H1 (cell line): ENCODE measurements at regions not wholly inside any gene's neighbourhood (a gene's known extent, or its start where the extent isn't known, plus 50 kb on each side); places are given as distances from the start of the nearest gene placed in this dataset.
A peak's percentile ranks its signal among the peaks of the same experiment; 100 is the strongest.

ENCODE experiments used
- CTCF ChIA-PET: fragments of 300-600 bp; sonication (Branson Sonifier 250); formaldehyde crosslinking; loops from one replicate; lab custom pipeline; 2021; ENCODE audit not compliant: partially characterized antibody; lab: Charles Lee
- POLR2A ChIA-PET: fragments of 300-600 bp; sonication (Branson Sonifier 250); formaldehyde crosslinking; loops from one replicate; lab custom pipeline; 2021; ENCODE audit warnings: inconsistent platforms; ENCODE audit not compliant: partially characterized antibody; lab: Charles Lee
- DNase-seq, 2 experiments: peaks; one replicate each; pipeline versions ENCODE4 v3.0.0 to v3.0.0-alpha.2; 2010 to 2022; ENCODE audit warnings: low spot score in 2 of 2, low read depth in 1 of 2, mixed read lengths in 1 of 2
- FAIRE-seq: peaks from 2 replicates; lab custom pipeline; 2011; peaks lifted over from hg19 to GRCh38; lab: Jason Lieb, UNC
- H2AFZ ChIP-seq: 2 replicates; pipeline ENCODE4 v1.8.1; 2012; ENCODE audit warnings: low read length, inconsistent platforms
- H2AK5ac ChIP-seq: 2 replicates; pipeline ENCODE4 v1.6.1; 2013; ENCODE audit warnings: low read depth, low read length
- H2BK120ac ChIP-seq: replicated peaks from 2 replicates; pipeline ENCODE3; 2013; ENCODE audit warnings: low read depth, low read length, inconsistent platforms
- H2BK12ac ChIP-seq: 2 replicates; pipeline ENCODE4 v1.6.1; 2013; ENCODE audit warnings: low read depth, low read length
- H2BK15ac ChIP-seq: 2 replicates; pipeline ENCODE4 v1.6.1; 2013; ENCODE audit warnings: low read length
- H2BK20ac ChIP-seq: 2 replicates; pipeline ENCODE4 v1.6.1; 2013; ENCODE audit warnings: low read length
- H2BK5ac ChIP-seq: 2 replicates; pipeline ENCODE4 v1.6.1; 2013; ENCODE audit warnings: low read depth, low read length
- H3K14ac ChIP-seq: 2 replicates; pipeline ENCODE4 v1.6.1; 2013; ENCODE audit warnings: inconsistent platforms; ENCODE audit not compliant: insufficient read length
- H3K18ac ChIP-seq: 2 replicates; pipeline ENCODE4 v1.6.1; 2013; ENCODE audit warnings: low read length; ENCODE audit errors: extremely low read depth
- H3K23ac ChIP-seq: 2 replicates; pipeline ENCODE4 v1.6.1; 2013; ENCODE audit warnings: inconsistent platforms; ENCODE audit not compliant: insufficient read length
- H3K23me2 ChIP-seq: 2 replicates; pipeline ENCODE4 v1.6.1; 2013; ENCODE audit warnings: low read depth, low read length
- H3K27ac ChIP-seq: 2 replicates; pipeline ENCODE4 v1.6.1; 2011; ENCODE audit warnings: low read depth, low read length, inconsistent platforms
- H3K27me3 ChIP-seq, 4 experiments: replicated peaks in 1 of 4; 1 replicate in 1 of 4; 2 replicates in 3 of 4; pipeline versions ENCODE4 v1.6.1 to v1.8.1; 2011 to 2013; ENCODE audit warnings: low read length in 3 of 4, mild to moderate bottlenecking in 3 of 4, inconsistent platforms in 2 of 4, mixed read lengths in 2 of 4, moderate library complexity in 1 of 4; ENCODE audit not compliant: control insufficient read depth in 3 of 4, insufficient read depth in 3 of 4; ENCODE audit errors: extremely low read depth in 1 of 4
- H3K36me3 ChIP-seq, 4 experiments: 2 replicates each; pipeline versions ENCODE4 v1.6.1 to v1.8.1; 2011 to 2013; ENCODE audit warnings: mild to moderate bottlenecking in 4 of 4, low read length in 3 of 4, moderate library complexity in 2 of 4, control low read depth in 1 of 4, inconsistent platforms in 1 of 4; ENCODE audit not compliant: insufficient read depth in 4 of 4, control insufficient read depth in 2 of 4
- H3K4ac ChIP-seq: replicated peaks from 2 replicates; pipeline ENCODE3; 2013; ENCODE audit warnings: low read length, low read depth, mixed read lengths, inconsistent platforms; ENCODE audit not compliant: insufficient read length
- H3K4me1 ChIP-seq, 4 experiments: replicated peaks in 1 of 4; 1 replicate in 1 of 4; 2 replicates in 3 of 4; pipeline versions ENCODE4 v1.6.1 to v1.8.1; 2011 to 2013; ENCODE audit warnings: low read length in 3 of 4, inconsistent platforms in 2 of 4, mixed read lengths in 1 of 4; ENCODE audit not compliant: insufficient read depth in 4 of 4, control insufficient read depth in 3 of 4
- H3K4me2 ChIP-seq, 2 experiments: 2 replicates each; pipeline versions ENCODE4 v1.6.1 to v1.8.1; 2011 to 2013; ENCODE audit warnings: low read depth in 2 of 2, low read length in 2 of 2, control low read depth in 1 of 2, inconsistent platforms in 1 of 2, mild to moderate bottlenecking in 1 of 2; ENCODE audit not compliant: insufficient read depth in 1 of 2
- H3K4me3 ChIP-seq, 4 experiments: fragments of 200-600, 300-600 bp in 1 of 4; sonication (generic), shearing (Covaris generic), sonication (Bioruptor Twin) in 1 of 4; 2 replicates each; pipeline versions ENCODE4 v1.5.1 to v1.8.1; 2011 to 2016; ENCODE audit warnings: low read length in 4 of 4, low read depth in 3 of 4, control low read depth in 2 of 4, inconsistent platforms in 2 of 4, mild to moderate bottlenecking in 2 of 4, mixed read lengths in 1 of 4, moderate library complexity in 1 of 4; ENCODE audit not compliant: insufficient read depth in 2 of 4; ENCODE audit errors: extremely low read depth in 1 of 4
- H3K56ac ChIP-seq: replicated peaks from 2 replicates; pipeline ENCODE3; 2013; ENCODE audit warnings: low read depth, mild to moderate bottlenecking, mixed read lengths, low read length, inconsistent platforms; ENCODE audit not compliant: insufficient read length
- H3K79me1 ChIP-seq: 2 replicates; pipeline ENCODE4 v1.6.1; 2013; ENCODE audit warnings: low read depth, low read length, control low read depth
- H3K79me2 ChIP-seq, 2 experiments: 2 replicates each; pipeline versions ENCODE4 v1.6.1 to v1.8.1; 2012 to 2013; ENCODE audit warnings: low read length in 2 of 2, mild to moderate bottlenecking in 2 of 2, inconsistent platforms in 1 of 2; ENCODE audit not compliant: insufficient read depth in 2 of 2, control insufficient read depth in 1 of 2
- H3K9ac ChIP-seq, 4 experiments: replicated peaks in 1 of 4; 1 replicate in 1 of 4; 2 replicates in 3 of 4; pipeline versions ENCODE4 v1.6.1 to v1.8.1; 2011 to 2013; ENCODE audit warnings: low read depth in 3 of 4, low read length in 3 of 4, control low read depth in 2 of 4, mild to moderate bottlenecking in 2 of 4, moderate library complexity in 2 of 4, inconsistent platforms in 1 of 4; ENCODE audit errors: extremely low read depth in 1 of 4
- H3K9me3 ChIP-seq, 2 experiments: 2 replicates each; pipeline versions ENCODE4 v1.6.1 to v1.8.1; 2012 to 2013; ENCODE audit warnings: mild to moderate bottlenecking in 2 of 2, moderate library complexity in 2 of 2, control low read depth in 1 of 2, inconsistent platforms in 1 of 2, low read depth in 1 of 2, low read length in 1 of 2, mixed read lengths in 1 of 2; ENCODE audit not compliant: insufficient read depth in 2 of 2
- H4K20me1 ChIP-seq, 2 experiments: replicated peaks in 1 of 2; 2 replicates each; pipeline versions ENCODE3 to v1.8.1; 2011 to 2013; ENCODE audit warnings: inconsistent platforms in 2 of 2, low read length in 2 of 2, mild to moderate bottlenecking in 1 of 2; ENCODE audit not compliant: insufficient read depth in 2 of 2, control insufficient read depth in 1 of 2
- H4K5ac ChIP-seq: 2 replicates; pipeline ENCODE4 v1.6.1; 2013; ENCODE audit warnings: low read length, low read depth, mixed read lengths, inconsistent platforms; ENCODE audit not compliant: insufficient read length
- H4K8ac ChIP-seq: 2 replicates; pipeline ENCODE4 v1.8.0; 2013; ENCODE audit warnings: mild to moderate bottlenecking, moderate library complexity, low read length, inconsistent platforms; ENCODE audit not compliant: insufficient read depth; ENCODE audit errors: extremely low read depth
- H4K91ac ChIP-seq: replicated peaks from 2 replicates; pipeline ENCODE3; 2013; ENCODE audit warnings: low read length, mixed read lengths, inconsistent platforms; ENCODE audit not compliant: insufficient read length
- EZH2 ChIP-seq: fragments of 200-600 bp; sonication (generic); IDR thresholded peaks from 2 replicates; pipeline ENCODE4 v1.7.1; 2012; ENCODE audit warnings: low read depth, mild to moderate bottlenecking, moderate library complexity, low read length, inconsistent platforms; ENCODE audit not compliant: severe bottlenecking
- JUND ChIP-seq: IDR thresholded peaks from 2 replicates; pipeline ENCODE4 v1.6.1; 2011; ENCODE audit warnings: mild to moderate bottlenecking, improper control_type of control experiment, low read length
- KDM4A ChIP-seq: IDR thresholded peaks from one replicate; pipeline ENCODE4 v1.7.1; 2012; ENCODE audit warnings: low read depth, mild to moderate bottlenecking, moderate library complexity, low read length, inconsistent platforms; ENCODE audit not compliant: severe bottlenecking
- MAFK ChIP-seq: IDR thresholded peaks from 2 replicates; pipeline ENCODE4 v1.6.1; 2012; ENCODE audit warnings: low read depth, mild to moderate bottlenecking, improper control_type of control experiment, low read length
- SUZ12 ChIP-seq: fragments of 200-600 bp; sonication (generic); IDR thresholded peaks from 2 replicates; pipeline ENCODE4 v1.6.1; 2012; ENCODE audit warnings: mild to moderate bottlenecking, inconsistent platforms, low read length, moderate library complexity, mixed read lengths
- YY1 ChIP-seq: IDR thresholded peaks from 2 replicates; pipeline ENCODE4 v1.6.1; 2011; ENCODE audit warnings: low read depth, mild to moderate bottlenecking, low read length
- WGBS, 2 experiments: shearing (Covaris generic) in 1 of 2; methylation state at CpG; one replicate each; pipeline versions ENCODE4 v1.1.6 to v1.1.7; 2013 to 2015; ENCODE audit warnings: low lambda C conversion rate in 2 of 2, mixed read lengths in 2 of 2, inconsistent platforms in 1 of 2, low coverage in 1 of 2, missing lambda C conversion rate in 1 of 2; ENCODE audit not compliant: insufficient replicate concordance in 2 of 2, insufficient coverage in 1 of 2, insufficient read length in 1 of 2; ENCODE audit errors: extremely low coverage in 1 of 2, missing lambda C conversion rate in 1 of 2; 5-methylcytosine and 5-hydroxymethylcytosine counted together
- TF ChIP-seq, protein P1 (sequence below): IDR thresholded peaks from 2 replicates; pipeline ENCODE4 v1.6.1; 2012; ENCODE audit warnings: inconsistent platforms

DNA sequence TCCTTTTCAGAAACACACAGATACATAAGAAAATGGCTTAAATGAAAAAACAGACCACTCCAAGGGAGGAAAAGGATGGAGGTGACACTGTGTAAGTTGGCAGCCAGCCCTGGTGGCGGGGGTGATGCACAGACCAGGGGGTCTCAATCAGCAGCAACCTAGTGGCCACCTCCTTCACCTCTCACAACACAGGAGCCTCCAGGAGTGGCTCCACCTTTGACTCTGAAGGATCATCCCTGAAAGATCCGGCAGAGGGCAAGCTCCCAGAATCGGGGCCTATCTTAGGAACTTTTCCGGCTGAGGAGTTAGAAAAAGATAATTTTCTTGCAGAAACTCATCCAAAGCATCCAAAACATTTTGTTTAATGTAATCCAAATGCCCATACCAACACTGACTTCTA lies 51.2 kb upstream of the SMYD2 start:
- H3K79me1 ChIP-seq = no peaks in the 10 kb centered on the region
- no peak overlapping the region for H4K5ac ChIP-seq
- no peak overlapping the region for H2BK15ac ChIP-seq
- no peak overlapping the region for H3K27ac ChIP-seq
- H4K91ac ChIP-seq = no peak overlapping the region
- no peaks in the 10 kb centered on the region for H4K20me1 ChIP-seq
- H3K27me3 ChIP-seq = peaks cover 1 to 10% (median 8%) of the 10 kb centered on the region in 4 experiments; a peak in 5 of 7 replicates
- H3K14ac ChIP-seq = no peak overlapping the region
- WGBS, 2 experiments = 72% methylated on average over 4 of the region's 4 CpGs; no CpG with 5 or more reads in 1 of the 2 experiments
- H3K56ac ChIP-seq = no peak overlapping the region
- FAIRE-seq (no peak), DNase-seq (no peak)
- no peak overlapping the region for H3K9ac ChIP-seq
- no peak overlapping the region for H3K4me3 ChIP-seq
- H3K9me3 ChIP-seq = no peaks in the 10 kb centered on the region
- no peak for TF ChIP-seq JUND
- no peak for TF ChIP-seq SUZ12
- TF ChIP-seq YY1 = no peak
- TF ChIP-seq EZH2 = no peak
- TF ChIP-seq, protein P1, sequence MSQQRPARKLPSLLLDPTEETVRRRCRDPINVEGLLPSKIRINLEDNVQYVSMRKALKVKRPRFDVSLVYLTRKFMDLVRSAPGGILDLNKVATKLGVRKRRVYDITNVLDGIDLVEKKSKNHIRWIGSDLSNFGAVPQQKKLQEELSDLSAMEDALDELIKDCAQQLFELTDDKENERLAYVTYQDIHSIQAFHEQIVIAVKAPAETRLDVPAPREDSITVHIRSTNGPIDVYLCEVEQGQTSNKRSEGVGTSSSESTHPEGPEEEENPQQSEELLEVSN = no peak
- TF ChIP-seq MAFK = no peak
- no peak for TF ChIP-seq KDM4A
- H3K23ac ChIP-seq = peak overlapping the region; percentile 40
- no peak overlapping the region for H2AFZ ChIP-seq
- no peak overlapping the region for H2AK5ac ChIP-seq
- no peaks in the 10 kb centered on the region for H3K79me2 ChIP-seq
- H3K18ac ChIP-seq = no peak overlapping the region
- H3K23me2 ChIP-seq = no peaks in the 10 kb centered on the region; the same call in 1 of the 2 replicates
- H2BK20ac ChIP-seq = no peak overlapping the region
- peaks cover 2 to 7% (median 4%) of the 10 kb centered on the region in 4 experiments; a peak in 3 of 7 replicates for H3K4me1 ChIP-seq
- no peak overlapping the region for H3K4ac ChIP-seq
- H2BK12ac ChIP-seq = no peak overlapping the region
- no peak overlapping the region for H3K4me2 ChIP-seq
- ChIA-PET CTCF (interaction anchor here (1.0 to 8.5 kb wide), 8 partner anchors 8 to 100 kb away, joined by 3 to 105 read pairs (median 4); no protein-coding TSS in a partner anchor), POLR2A (no interaction called here)
- H2BK5ac ChIP-seq = no peak overlapping the region
- H3K36me3 ChIP-seq = no peaks in the 10 kb centered on the region
- no peak overlapping the region for H2BK120ac ChIP-seq
- H4K8ac ChIP-seq = no peak overlapping the region
